ENCODE measurements at regions not wholly inside any gene's neighbourhood (a gene's known extent, or its start where the extent isn't known, plus 50 kb on each side); places are given as distances from the start of the nearest gene placed in this dataset.
A peak's percentile ranks its signal among the peaks of the same experiment; 100 is the strongest.

DNA sequence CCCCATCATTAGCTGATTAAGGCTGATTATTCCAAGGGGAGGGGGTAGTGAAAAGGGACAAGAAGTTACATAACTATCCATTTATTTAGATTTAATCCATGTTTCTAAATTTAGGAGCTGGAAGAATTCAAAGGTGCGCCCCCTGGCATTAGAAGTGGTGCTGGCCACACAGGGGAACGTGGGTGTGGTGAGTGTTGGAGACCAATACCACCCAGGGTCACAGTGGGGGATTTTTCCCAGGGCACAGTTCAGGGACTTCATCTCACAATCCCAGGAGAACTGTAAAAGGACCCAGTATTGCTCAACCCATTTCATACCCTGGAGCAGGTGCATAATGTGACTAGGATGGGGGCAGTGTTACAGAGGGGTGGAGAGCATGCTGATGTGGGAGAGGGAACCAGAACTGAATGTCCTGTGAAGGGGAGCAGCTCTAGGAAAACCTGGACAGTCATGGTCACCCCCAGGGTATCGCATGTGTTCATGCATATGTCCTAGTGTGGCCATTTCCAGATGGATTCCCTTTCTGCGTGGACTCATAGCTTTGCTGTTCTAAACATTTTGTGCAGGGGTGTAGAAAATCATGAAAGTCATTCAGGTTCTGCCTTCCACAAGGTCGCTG lies 110.3 kb downstream of the LSM3 start:
- no peak for DNase-seq

DNA sequence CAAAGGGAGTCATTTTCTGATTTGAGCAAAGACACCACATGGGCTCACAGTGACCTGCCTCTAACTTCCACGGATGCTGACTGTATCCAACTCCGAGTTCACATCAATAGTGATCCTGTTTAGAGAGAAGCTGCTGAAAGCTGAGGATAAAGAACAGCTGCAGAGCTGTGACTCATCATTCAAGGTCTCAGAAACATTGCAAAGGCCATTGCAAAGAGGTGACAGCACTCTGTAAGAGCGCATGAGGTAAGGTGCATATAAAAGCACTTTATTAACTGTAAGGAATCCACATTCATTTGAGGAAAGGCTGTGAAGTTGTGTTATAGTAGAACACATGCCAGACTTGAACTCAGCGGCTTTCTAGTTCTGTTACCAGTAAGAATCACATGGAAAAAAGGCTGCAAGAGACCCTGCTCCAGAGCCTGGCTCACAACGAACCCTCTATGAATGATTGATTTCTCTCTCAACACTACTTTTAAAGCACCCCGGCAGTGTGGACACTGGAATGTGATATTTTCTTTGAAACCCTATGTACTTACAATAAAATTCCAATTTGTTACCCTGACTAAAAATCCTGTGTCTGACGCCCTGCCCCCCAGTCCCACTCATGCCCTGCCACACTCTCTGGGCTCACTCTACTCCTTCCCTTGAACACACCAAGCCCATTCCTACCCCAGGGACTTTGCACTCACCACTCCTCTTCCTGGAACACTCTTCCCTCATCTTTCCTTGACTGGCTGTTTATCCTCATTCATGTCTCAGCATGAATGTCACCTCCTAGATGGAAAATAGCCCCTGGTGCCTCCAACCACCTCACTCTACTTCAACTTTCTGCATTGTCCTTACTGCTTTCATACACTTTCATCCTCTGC lies 111.2 kb downstream of the LSM3 start:
- DNase-seq, result no peak

DNA sequence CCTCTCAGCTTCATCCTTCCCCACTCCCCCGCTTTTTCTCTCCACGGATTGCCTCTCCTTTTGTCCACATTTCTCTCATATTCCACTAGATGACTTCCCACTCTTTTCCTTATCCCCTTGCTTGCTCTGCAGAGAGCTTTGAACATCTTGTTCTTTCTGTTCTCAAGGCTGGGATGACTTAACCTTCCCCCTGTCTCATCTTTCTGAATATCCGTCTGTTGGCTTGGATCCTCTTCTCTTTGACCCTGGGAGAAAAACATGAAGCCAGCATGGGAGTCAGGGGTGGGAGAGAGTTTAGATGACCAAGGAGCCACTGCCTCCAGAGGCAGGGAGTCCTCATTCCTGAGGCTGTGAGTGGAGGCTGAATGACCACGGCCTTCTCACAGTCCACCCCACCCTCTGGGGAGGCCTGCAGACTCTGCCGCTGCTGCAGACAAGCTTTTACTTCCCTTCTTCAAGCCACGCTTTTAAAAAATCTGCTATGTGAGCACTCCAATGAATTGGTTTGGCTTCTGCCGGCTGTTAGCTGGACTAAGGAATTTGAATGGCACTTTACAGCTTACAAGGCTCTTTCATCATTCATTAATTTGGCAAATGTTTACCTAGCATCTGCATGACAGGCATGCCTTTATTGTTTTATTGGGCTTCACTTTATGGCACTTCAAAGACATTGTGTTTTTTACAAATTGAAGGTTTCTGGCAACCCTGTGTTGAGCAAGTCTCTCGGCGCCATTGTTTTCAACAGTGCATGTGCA lies 111.6 kb upstream of the SLC6A6 start:
- DNase-seq, result no peak

DNA sequence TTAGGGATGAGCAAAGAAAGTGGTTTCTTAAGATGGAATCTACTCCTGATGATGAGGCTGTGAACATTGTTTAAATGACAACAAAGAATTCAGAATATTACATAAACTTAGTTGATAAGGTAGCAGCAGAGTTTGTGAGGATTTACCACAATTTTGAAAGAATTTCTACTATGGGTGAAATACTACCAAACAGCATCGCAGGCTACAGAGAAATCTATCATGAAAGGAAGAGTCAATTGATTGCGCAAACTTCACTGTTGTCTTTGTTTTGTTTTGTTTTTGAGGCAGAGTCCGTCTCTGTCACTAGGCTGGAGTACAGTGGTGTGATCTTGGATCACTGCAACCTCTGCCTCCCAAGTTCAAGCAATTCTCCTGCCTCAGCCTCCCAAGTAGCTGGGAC lies 107.4 kb upstream of the SLC6A6 start:
- no peak for DNase-seq

DNA sequence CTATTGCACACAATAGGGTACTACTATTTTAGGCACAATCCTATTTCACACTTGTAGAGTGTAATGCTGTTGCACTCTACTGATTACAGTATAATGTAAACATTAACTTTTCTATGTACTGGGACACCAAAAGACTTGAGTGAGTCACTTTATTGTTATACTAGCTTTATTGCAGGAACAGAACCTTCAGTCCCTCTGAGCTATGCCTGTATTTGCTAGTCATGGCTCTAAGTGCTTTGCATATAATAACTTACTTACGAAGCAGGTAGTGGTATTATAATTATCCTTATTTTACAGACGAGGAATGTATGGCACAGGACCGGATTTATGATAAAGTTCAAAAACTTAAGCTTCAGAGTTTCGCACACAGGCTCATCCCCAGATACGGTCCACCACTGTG lies 106.6 kb upstream of the SLC6A6 start:
- no peak for DNase-seq

DNA sequence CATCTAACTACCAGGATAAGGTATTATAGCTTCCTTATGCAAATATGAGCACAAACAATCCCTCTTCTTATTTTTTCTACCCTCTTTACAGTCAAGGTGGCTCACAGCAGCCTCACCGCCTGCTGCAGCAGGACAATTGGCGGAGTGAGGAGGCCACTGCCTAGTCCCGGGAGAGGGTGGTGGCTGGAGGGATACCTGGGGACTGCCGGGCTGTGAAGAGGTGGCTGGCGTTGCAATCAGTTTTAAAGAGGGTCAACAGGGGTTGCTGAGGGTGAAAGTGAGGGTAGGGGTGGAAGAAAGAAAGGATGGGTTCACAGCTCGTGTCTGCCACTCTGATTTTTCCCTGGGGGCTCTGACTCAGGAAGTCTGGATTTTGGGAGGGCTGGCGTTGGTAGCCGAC lies 105.1 kb upstream of the SLC6A6 start:
- no peak for DNase-seq

DNA sequence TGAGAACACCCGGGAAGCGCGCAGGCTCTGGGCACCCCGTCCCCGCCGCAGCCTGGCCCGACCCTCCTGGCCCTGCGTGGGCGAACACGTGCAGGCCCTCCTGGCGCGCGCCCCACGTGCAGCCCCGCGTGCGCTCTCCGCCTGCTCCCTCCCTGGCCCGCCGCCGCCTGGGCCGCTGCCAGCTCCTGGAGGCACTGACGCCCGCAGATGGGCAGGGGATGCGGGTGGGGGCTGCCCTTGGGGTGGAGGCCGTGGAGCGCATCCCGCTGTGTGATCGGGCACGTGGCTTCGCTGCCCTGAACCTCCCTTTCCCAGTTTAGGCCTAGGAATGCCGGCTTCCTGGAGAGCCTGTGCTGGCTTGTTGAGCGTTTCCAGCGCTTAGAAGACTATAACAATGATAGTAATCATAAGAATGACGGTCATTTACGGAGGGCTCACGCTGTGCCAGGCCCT lies 104.6 kb upstream of the SLC6A6 start:
- DNase-seq, result peak; percentile 59

DNA sequence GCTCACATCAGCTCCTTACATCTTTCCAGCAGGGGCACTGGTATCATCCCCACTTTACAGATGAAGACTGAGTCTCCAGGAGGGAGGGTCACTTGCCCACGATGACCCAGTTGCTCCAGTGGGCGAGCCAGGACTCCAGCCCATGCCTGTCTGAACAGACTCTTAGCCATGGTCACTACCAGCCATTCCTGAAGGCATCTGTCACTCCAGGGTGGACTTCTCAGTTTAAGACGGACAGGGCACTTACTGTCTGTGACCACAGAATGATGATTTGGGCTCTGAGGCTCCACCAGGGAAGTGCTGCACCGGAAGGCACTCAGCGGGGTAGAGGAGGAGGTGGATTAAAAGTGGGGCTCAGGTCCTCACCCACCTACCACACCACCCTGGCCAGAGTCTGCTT lies 104.0 kb upstream of the SLC6A6 start:
- no peak for DNase-seq

DNA sequence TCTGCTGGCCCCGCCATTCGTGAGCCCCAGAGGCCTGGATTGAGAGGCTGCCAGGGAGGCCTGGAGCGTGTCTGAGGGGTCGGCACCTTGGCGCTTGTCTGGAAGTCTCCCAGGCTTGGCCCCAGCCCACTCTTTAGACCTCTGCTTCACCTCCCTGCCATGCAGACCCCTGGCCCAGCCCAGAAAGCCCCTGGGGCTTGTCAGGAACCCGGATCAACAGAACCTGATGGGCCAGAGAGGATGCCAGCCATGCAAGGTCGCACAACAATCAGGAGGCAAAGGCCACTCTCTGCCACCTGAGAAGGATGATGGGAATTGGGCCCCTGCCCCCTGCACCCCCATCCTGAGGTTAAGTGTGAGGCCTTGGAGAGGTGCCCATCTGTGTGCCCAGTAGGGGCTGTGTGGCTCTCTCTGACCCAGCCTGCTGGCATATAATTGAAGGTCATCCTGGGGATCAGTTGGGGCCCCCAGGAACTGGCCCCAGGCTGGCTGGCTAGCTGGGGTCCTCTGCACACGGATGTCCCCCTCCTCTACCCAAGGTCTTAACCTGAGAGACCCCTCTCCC lies 103.3 kb upstream of the SLC6A6 start:
- no peak for DNase-seq

DNA sequence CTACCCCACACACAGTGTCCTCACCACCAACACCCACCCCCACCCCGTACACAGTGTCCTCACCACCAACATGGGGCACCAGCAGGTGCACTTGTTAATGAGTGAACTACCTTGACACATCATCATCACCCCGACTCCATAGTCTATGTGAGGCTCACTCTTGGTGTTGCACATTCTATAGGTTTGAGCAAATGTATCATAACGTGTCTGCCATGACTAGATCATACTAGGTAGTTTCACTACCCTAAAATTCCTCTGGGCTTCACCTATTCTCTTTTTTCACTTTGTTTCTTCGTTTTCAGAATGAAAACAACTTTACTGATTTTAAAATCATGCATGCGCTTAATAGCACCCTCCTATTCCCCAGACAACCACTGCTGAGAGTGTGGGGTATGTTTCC lies 102.6 kb upstream of the SLC6A6 start:
- no peak for DNase-seq

DNA sequence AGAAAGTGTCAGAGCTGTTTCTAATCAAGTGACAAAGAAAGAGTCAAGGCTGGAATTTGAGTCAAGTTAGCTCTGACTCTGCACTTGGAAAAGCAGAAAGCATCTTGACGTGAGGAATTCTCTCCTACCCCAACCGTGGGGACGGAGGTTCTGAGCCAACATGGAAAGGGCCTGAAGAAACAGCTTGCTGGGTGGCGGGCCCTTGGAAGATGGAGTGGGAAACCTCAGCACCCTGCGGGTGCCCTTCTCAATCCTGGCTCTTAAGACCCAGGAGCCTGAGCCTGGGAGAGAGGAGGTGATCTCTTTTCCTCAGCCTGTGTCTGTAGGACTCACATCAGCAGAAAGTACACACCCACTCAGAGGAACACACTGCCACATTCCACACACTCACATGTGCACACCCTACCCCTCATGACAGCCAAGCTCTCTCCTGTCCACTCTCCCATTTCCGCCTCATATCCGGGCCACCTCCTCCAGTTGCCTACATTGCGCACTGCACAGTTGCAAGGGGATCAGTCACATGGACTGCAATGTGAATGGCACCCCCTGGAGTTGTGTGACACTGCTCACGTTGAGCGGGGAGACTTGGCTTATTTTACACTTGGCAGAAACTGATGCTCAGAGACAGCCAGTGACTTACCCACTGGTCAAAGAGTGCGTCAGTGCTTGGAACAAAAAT lies 101.5 kb upstream of the SLC6A6 start:
- no peak for DNase-seq

DNA sequence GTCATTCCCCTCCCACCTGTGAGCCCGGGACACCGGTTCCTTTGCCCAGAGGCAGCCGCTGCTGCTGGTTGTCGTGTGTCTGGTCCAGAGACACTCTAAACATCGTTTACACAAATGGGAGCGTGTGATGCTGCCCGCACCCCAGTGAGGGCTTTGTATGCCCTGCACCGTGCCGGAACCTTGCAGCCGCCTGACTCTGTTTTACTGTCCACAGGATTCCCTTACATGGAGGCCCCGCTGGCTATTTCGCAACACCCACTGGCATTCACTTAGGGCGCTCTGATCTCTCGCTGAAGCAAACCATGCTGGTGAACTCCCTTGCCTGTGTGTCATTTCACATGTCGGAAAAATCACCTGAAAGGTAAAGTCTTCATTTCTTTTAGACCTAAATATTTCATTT lies 100.8 kb upstream of the SLC6A6 start:
- DNase-seq, result no peak

DNA sequence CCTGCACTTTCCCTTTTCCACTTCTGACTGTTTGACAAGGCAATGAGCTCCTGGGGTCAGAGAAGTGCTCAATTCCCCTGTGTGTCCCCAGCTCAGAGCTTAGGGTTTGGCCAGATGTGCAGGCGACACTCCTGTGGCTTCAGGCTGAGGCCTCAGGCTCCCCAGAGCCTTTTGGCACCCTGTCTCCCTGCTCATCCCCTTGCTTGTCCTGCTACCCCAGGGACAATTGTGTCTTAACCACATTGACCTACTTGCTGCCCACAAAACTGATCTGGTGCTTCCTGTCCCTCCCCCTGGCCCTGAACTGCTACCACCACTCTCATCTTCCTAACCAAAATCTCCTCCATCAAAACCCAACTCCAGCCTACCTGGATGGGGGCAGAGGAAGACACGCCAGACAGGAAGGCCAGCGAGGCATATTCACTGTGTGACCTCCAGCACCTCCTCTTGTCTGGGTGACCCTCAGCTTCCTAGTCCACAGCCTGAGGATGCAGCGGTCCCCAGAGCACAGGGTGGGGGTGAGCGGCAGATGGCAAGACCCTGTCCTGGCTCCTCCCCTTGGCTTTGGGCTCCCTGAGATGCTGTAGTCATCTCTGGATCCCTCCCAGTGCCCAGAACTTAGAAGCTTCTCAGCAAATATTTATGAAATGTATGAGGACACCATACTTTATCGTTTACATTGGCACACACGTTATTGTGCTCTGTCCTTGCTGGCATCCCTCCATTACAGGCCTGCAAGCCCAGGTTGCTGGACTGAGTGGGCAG lies 98.9 kb upstream of the SLC6A6 start:
- no peak for DNase-seq

DNA sequence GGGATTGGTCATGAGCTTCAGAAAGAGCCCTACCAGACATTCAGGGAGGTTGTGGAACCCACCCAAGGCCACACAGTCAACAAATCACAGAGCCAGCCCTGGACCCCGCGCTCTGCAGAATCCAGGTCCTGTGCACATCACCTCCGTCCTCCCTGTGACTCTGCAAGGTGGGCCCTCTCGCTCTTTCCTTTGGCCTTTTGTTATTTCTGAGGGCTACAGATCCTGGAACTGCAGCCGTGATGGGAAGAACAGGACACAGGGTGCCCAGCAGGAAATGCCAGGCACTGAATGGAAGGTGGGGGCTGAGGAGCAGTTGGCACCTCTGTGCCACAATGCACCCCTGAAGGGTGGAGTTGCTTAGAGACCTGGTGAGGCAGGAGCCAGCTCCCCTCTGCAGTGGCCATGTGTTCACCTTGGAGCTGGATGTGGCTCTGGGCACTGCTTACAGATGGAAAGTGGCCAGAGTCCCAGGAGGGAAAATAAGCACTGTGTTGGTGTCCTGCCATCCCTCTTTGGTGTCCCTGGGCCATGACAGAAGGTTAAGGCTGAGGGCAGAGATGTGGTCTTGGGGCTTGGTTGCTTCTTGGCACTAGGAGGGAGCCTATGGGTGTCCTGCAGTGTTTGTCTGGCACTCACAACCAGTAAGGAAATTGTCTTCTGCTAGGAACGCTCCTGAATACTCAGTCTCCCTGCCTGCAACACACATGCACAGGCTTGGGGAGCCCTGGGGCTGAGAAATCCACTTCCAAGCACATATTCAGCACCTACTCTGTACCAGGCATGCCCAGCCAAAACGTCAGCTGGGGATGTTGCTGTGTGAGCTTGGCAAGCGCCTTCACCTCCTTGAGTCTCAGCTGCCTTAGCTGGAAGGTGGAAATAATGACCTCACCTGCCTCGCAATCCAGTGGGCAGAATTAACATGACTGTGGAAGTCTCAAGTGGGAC lies 98.0 kb upstream of the SLC6A6 start:
- DNase-seq, result no peak

DNA sequence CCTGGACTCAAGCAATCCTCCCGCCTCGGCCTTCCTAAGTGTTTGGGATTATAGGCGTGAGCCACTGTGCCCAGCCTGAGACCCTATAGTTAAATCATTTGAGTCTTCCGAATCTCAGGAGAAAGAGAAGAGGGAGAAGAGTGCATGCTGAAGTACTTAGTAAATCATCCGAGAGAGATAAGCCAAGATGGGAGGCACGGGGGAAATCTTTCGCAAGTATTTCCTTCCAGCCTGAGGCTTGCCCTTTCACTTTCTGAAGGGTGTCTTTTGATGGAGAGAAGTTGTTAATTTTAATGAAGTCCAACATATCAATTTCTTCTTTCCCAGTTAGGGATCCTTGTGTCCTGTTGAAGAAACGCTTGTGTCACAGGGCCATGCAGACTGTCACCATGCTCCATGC lies 97.1 kb upstream of the SLC6A6 start:
- DNase-seq, result no peak

DNA sequence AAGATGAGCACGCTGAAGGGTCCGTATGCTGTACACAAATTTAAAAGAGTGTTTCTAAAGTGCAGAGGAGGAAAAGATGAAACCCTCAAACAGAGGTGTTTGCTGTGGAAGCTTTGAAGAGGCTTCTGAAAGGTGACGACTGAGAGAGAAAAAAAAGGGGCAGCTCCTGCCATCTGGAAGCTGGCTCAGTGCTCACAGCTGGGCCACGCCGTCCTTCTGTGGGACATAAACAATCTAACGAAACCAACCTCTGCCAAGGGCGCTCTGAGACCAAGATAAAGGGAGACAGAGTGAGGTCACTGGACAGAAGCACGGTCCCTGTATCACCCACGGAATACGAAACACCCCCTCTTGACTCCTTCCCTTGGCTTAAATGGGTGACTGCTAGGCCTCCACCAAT lies 96.3 kb upstream of the SLC6A6 start:
- DNase-seq, result no peak

DNA sequence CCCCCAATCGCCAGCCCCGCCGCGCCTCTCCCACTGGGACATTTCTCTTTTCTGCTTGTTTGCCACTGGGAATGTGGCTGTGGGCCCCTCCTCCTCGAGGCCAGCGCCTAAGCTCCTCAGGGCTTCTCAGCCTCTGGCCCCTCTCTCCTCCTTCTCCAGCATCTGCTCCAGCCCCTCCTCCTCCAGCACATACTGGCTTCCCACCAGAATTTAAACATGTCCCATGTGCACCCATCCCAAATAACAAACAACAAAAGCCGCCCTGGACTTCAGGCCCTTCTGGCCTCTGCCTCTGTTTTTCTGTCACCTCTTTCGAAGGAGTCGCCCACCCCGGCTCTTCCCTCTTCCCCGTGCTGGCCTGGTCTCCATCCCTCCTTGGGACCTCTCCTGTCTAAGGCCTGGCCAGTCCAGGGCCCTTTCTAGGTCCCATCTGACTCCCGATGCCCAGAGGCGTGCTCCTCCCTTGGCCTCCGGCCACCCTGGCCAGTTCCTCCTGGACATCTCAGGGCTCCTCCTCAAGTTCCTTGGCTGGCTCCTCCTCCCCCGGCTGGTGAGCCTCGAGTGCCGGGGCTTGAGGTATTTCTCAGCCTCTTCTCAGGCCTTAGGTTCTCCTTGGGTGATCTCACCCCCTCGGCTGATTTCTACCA lies 94.6 kb upstream of the SLC6A6 start:
- DNase-seq, result no peak

DNA sequence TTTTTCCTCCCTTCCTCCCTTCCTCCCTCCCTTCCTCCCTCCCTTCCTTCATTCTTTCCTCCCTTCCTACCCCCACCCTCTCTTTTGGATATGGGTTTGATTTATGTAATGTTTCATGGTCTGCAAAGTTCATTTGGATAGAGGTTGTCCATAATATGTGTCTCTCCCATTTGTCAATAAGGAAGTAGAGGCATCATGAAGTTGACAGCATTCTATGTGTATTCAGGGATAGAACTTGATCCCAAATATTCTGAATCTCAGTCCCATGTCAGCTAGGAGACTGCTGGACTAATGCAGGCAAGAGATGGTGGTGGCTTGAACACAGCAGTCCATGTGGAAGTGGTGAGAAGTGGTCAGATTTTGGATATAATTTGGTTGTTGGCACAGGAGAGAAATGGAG lies 90.7 kb upstream of the SLC6A6 start:
- DNase-seq, result no peak

DNA sequence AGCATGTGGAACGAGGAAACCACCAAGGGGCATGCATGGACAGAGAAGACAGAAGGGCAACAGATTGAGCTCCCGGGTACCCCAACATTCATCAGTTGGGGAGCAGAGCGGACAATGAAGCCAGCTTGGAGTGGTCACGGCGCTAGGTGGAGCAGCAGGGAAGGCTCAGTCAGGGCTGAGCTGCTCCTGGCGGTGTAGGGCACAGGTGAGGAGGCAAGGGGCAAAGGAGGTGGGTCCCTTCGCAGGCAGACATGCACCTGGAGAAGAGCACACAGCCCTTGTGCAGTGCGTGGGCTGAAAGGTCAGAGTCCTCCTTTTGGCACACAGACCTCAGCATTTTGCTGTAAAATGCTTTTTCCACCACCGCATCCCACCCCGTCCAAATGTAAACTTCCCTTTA lies 90.0 kb upstream of the SLC6A6 start:
- DNase-seq, result no peak

DNA sequence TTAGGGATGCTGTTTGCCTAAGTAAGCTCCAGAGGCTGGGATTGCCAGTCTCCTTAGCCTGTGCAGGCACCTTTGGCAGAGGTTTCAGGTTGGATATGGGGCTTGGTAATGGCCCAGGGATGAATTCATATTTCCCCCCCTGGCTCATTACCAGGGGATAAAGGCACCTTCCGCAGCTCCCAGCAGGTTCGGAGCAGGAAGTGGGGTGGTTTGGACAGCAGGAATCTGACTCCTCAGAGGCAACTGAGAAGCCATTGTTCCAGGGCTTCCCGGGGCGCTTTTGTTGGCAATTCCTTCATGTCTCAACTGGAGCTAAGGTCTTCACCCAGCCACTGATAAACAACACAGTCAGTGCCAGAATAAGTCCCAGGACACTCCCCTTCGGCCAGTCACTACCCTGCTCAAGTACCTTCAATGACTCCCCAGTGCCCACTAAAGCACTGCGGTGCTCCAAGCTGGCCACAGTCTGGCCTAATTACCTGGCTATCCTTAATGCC lies 85.3 kb upstream of the SLC6A6 start:
- no peak for DNase-seq
